H9 (cell line): ENCODE measurements at regions not wholly inside any gene's neighbourhood (a gene's known extent, or its start where the extent isn't known, plus 50 kb on each side); places are given as distances from the start of the nearest gene placed in this dataset.

Experiments used
- DNase-seq: peaks from one replicate; pipeline ENCODE4 v3.0.0-alpha.2; 2017
- H2AFZ ChIP-seq: one replicate; pipeline ENCODE4 v1.6.1; 2013; ENCODE audit warnings: mild to moderate bottlenecking, low read length, control low read depth, moderate library complexity
- H2AK5ac ChIP-seq: 2 replicates; pipeline ENCODE4 v1.6.1; 2013; ENCODE audit warnings: low read length, control low read depth, mixed read lengths; ENCODE audit not compliant: insufficient read length
- H2BK120ac ChIP-seq: one replicate; pipeline ENCODE4 v1.6.1; 2013; ENCODE audit warnings: low read depth, mild to moderate bottlenecking, low read length, control low read depth, inconsistent platforms; ENCODE audit not compliant: poor library complexity, severe bottlenecking
- H2BK12ac ChIP-seq: 2 replicates; pipeline ENCODE4 v1.6.1; 2013; ENCODE audit warnings: low read length, control low read depth, mixed read lengths, low read depth; ENCODE audit not compliant: insufficient read length
- H2BK15ac ChIP-seq: 2 replicates; pipeline ENCODE4 v1.6.1; 2013; ENCODE audit warnings: low read depth, low read length, control low read depth
- H2BK20ac ChIP-seq: one replicate; pipeline ENCODE4 v1.6.1; 2013; ENCODE audit warnings: low read depth, mild to moderate bottlenecking, low read length, control low read depth, inconsistent platforms; ENCODE audit not compliant: poor library complexity, severe bottlenecking
- H2BK5ac ChIP-seq: 2 replicates; pipeline ENCODE4 v1.6.1; 2013; ENCODE audit warnings: low read length, control low read depth, mixed read lengths; ENCODE audit not compliant: insufficient read length
- H3K14ac ChIP-seq: 2 replicates; pipeline ENCODE4 v1.6.1; 2013; ENCODE audit warnings: low read length, control low read depth; ENCODE audit not compliant: insufficient read depth
- H3K18ac ChIP-seq: 2 replicates; pipeline ENCODE4 v1.6.1; 2013; ENCODE audit warnings: low read depth, mild to moderate bottlenecking, mixed read lengths, low read length, control low read depth; ENCODE audit not compliant: insufficient read length
- H3K23ac ChIP-seq: 2 replicates; pipeline ENCODE4 v1.6.1; 2013; ENCODE audit warnings: low read length, control low read depth, mixed read lengths, low read depth; ENCODE audit not compliant: insufficient read length
- H3K23me2 ChIP-seq: 2 replicates; pipeline ENCODE4 v1.6.1; 2013; ENCODE audit warnings: low read depth, mild to moderate bottlenecking, mixed read lengths, low read length, control low read depth; ENCODE audit not compliant: insufficient read length, poor library complexity, severe bottlenecking
- H3K27ac ChIP-seq: 2 replicates; pipeline ENCODE4 v1.5.1; 2013; ENCODE audit warnings: low read length, control low read depth, mixed read lengths, low read depth; ENCODE audit not compliant: insufficient read length
- H3K27me3 ChIP-seq: 2 replicates; pipeline ENCODE4 v1.6.1; 2013; ENCODE audit warnings: low read length, control low read depth, inconsistent platforms; ENCODE audit not compliant: insufficient read depth
- H3K4ac ChIP-seq: 2 replicates; pipeline ENCODE4 v1.6.1; 2013; ENCODE audit warnings: low read depth, mild to moderate bottlenecking, control low read depth, inconsistent platforms, low read length, moderate library complexity
- H3K4me1 ChIP-seq: 2 replicates; pipeline ENCODE4 v1.6.1; 2013; ENCODE audit warnings: low read length, control low read depth, inconsistent platforms; ENCODE audit not compliant: insufficient read depth
- H3K4me2 ChIP-seq: 2 replicates; pipeline ENCODE4 v1.6.1; 2013; ENCODE audit warnings: low read length, control low read depth, mixed read lengths; ENCODE audit not compliant: insufficient read length, insufficient read depth
- H3K56ac ChIP-seq: 2 replicates; pipeline ENCODE4 v1.6.1; 2013; ENCODE audit warnings: low read depth, mild to moderate bottlenecking, mixed read lengths, low read length, control low read depth; ENCODE audit not compliant: insufficient read length
- H3K79me1 ChIP-seq: 2 replicates; pipeline ENCODE4 v1.6.1; 2013; ENCODE audit warnings: low read depth, mild to moderate bottlenecking, moderate library complexity, low read length, control low read depth, inconsistent platforms; ENCODE audit not compliant: insufficient read depth, poor library complexity, severe bottlenecking
- H3K79me2 ChIP-seq: 2 replicates; pipeline ENCODE4 v1.6.1; 2013; ENCODE audit warnings: low read length, control low read depth, inconsistent platforms; ENCODE audit not compliant: insufficient read depth
- H3K9ac ChIP-seq: 2 replicates; pipeline ENCODE4 v1.6.1; 2013; ENCODE audit warnings: low read length, control low read depth, mixed read lengths; ENCODE audit not compliant: insufficient read length; ENCODE audit errors: extremely low read depth
- H3K9me3 ChIP-seq: one replicate; pipeline ENCODE4 v1.6.1; 2013; ENCODE audit warnings: low read depth, low read length, inconsistent platforms; ENCODE audit not compliant: control insufficient read depth
- H3T11ph ChIP-seq: one replicate; pipeline ENCODE4 v1.6.1; 2013; ENCODE audit warnings: mild to moderate bottlenecking, low read length, control low read depth, inconsistent platforms
- H4K20me1 ChIP-seq: one replicate; pipeline ENCODE4 v1.6.1; 2013; ENCODE audit not compliant: control insufficient read depth, insufficient read length, insufficient read depth
- H4K5ac ChIP-seq: 2 replicates; pipeline ENCODE4 v1.6.1; 2013; ENCODE audit warnings: low read depth, mild to moderate bottlenecking, mixed read lengths, low read length, control low read depth; ENCODE audit not compliant: insufficient read length
- H4K8ac ChIP-seq: replicated peaks from 2 replicates; pipeline ENCODE4 v1.6.1; 2013; ENCODE audit warnings: low read length, control low read depth, mixed read lengths, low read depth; ENCODE audit not compliant: insufficient read length
- H4K91ac ChIP-seq: 2 replicates; pipeline ENCODE4 v1.6.1; 2013; ENCODE audit warnings: low read depth, mild to moderate bottlenecking, moderate library complexity, mixed read lengths, low read length, control low read depth; ENCODE audit not compliant: insufficient read length
- H3K27ac Mint-ChIP-seq, 3 experiments: 2 replicates in 2 of 3; 3 replicates in 1 of 3; pipeline ENCODE4 v1.8.0; 2020 to 2021; ENCODE audit warnings: mixed read lengths in 3 of 3, mild to moderate bottlenecking in 1 of 3, moderate library complexity in 1 of 3
- H3K27me3 Mint-ChIP-seq: 2 replicates; pipeline ENCODE4 v1.8.0; 2021; ENCODE audit warnings: low read depth, mild to moderate bottlenecking, moderate library complexity, mixed read lengths
- H3K36me3 Mint-ChIP-seq, 3 experiments: 2 replicates in 2 of 3; 3 replicates in 1 of 3; pipeline ENCODE4 v1.8.0; 2020 to 2021; ENCODE audit warnings: low read depth in 3 of 3, mixed read lengths in 3 of 3; ENCODE audit not compliant: insufficient read depth in 1 of 3
- H3K4me1 Mint-ChIP-seq, 2 experiments: 2 replicates each; pipeline ENCODE4 v1.8.0; 2020; ENCODE audit warnings: mixed read lengths in 2 of 2
- H3K4me3 Mint-ChIP-seq, 2 experiments: 2 replicates in 1 of 2; 3 replicates in 1 of 2; pipeline ENCODE4 v1.8.0; 2020 to 2021; ENCODE audit warnings: mild to moderate bottlenecking in 2 of 2, mixed read lengths in 2 of 2, moderate library complexity in 1 of 2
- H3K9me3 Mint-ChIP-seq, 2 experiments: 2 replicates in 1 of 2; 3 replicates in 1 of 2; pipeline ENCODE4 v1.8.0; 2020; ENCODE audit warnings: mild to moderate bottlenecking in 2 of 2, mixed read lengths in 2 of 2, moderate library complexity in 1 of 2
- CTCF ChIP-seq: fragments of 200-600 bp; sonication (generic); conservative IDR thresholded peaks from 3 replicates; pipeline ENCODE4 v1.8.0; 2021; ENCODE audit warnings: antibody characterized with exemption, mild to moderate bottlenecking
- WGBS: extraction: QIAGEN DNeasy Blood & Tissue Kit; methylation state at CpG from one replicate; pipeline ENCODE4 v1.1.7; 2013; ENCODE audit warnings: missing lambda C conversion rate, low lambda C conversion rate, mixed read lengths; ENCODE audit not compliant: insufficient read length; ENCODE audit errors: extremely low coverage; 5-methylcytosine and 5-hydroxymethylcytosine counted together

GRCh38 chr2:239752951-239753350 is 272.2 kb downstream of the NDUFA10 start:
- Histone ChIP-seq H4K8ac (no peak overlapping the region), H4K91ac (no peak overlapping the region), H2AK5ac (no peak overlapping the region), H3K23me2 (no peaks in the 10 kb centered on the region), H4K20me1 (no peaks in the 10 kb centered on the region), H3K79me1 (no peaks in the 10 kb centered on the region), H3K27me3 (no peaks in the 10 kb centered on the region), H3K14ac (no peak overlapping the region; the same call in 1 of the 2 replicates), H4K5ac (no peak overlapping the region), H3K9ac (no peak overlapping the region), H3K27ac (no peak overlapping the region), H3K4me2 (no peak overlapping the region), H2BK15ac (no peak overlapping the region), H3K9me3 (no peaks in the 10 kb centered on the region), H2AFZ (no peak overlapping the region), H2BK120ac (no peak overlapping the region), H3K18ac (no peak overlapping the region), H3T11ph (no peak overlapping the region), H2BK12ac (no peak overlapping the region), H2BK5ac (no peak overlapping the region), H3K4ac (no peak overlapping the region), H3K23ac (no peak overlapping the region), H3K56ac (no peak overlapping the region), H2BK20ac (no peak overlapping the region), H3K79me2 (no peaks in the 10 kb centered on the region), H3K4me1 (no peaks in the 10 kb centered on the region)
- TF ChIP-seq CTCF, result no peak
- Mint-ChIP-seq H3K27ac (peak overlapping the region in 2 of 3 experiments; percentile 25 to 44; a peak in 2 of 7 replicates), H3K36me3 (no peaks in the 10 kb centered on the region), H3K27me3 (peaks cover 3% of the 10 kb centered on the region; the same call in 1 of the 2 replicates), H3K4me1 (peaks cover 12 to 14% of the 10 kb centered on the region in 2 experiments), H3K9me3 (no peaks in the 10 kb centered on the region; a peak in 1 of 5 replicates), H3K4me3 (no peak overlapping the region; a peak in 1 of 5 replicates)
- WGBS, result no CpG with 5 or more reads among the region's 13 CpGs
- DNase-seq, result no peak
